CD4-positive, alpha-beta T cell treated with Interferon alpha-2 for 1 hour (primary cell): ENCODE measurements at regions not wholly inside any gene's neighbourhood (a gene's known extent, or its start where the extent isn't known, plus 50 kb on each side); places are given as distances from the start of the nearest gene placed in this dataset.
"Not testable (repeated sequence)": the region's sequence is repeated elsewhere in the genome, so short reads cannot be mapped to it uniquely, and the experiment has no call there.

Source experiments
- DNase-seq, 2 donors: peaks; one replicate each; pipeline ENCODE4 v3.0.0-alpha.2; 2020 to 2022

DNA sequence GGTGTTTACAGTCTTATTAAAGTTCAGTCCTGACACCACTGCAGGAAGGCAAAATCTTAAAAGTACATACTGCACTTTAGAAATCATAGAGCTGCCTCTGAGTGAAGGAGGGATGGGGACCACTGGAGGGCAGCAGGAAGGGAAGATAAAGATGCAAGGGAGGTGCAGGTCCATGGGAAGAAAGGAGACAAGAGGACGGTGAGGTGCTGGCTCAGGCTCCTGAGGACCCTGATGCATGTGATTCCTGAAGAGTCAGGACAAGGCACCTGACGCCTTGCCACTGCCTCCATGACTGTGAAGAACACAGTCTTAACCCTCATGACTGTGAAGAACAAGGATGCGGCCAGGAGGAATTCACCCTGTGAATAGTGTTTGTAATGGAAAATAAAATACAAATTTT lies 116.2 kb upstream of the NPAS2 start:
- no peak for DNase-seq

DNA sequence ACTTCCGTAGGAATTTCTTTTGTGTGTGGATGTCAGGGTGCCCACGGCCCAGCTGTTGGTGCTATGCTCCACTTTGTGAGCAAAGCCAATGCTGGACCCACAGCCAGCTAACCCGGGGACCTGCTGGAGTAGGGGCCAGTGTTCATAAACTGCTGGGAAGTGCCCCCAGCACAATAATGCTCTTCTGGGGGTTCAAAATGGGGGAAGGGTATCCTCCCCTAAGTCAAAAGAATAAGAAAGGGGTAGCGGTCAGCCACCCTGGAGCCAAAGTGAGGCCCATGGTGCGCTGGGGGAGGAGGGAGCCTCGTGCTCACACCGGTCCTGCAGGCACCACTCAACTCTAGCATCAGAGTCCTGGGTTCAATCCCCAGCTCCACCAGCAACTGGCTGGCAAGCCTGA lies 115.8 kb upstream of the NPAS2 start:
- no peak for DNase-seq

DNA sequence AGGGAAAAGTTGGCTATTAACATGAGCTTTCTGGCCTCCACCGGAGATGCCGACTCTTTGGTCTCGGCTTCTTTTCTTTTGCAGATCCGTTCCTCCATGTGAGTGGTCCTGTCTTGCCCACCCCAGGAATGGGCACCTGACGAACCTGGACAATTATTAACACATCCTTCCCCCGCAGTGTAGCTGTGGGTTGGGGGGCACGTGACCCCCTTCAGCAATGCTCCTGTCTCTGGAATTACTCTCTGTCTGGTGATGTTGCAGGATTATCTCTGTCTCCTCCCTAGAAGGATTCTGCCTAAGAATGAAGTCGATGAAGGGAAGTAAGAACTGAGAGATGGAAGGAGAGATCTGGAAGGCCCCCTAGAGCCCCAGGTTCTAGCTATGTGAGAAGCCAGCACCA lies 115.2 kb upstream of the NPAS2 start:
- DNase-seq: no peak

DNA sequence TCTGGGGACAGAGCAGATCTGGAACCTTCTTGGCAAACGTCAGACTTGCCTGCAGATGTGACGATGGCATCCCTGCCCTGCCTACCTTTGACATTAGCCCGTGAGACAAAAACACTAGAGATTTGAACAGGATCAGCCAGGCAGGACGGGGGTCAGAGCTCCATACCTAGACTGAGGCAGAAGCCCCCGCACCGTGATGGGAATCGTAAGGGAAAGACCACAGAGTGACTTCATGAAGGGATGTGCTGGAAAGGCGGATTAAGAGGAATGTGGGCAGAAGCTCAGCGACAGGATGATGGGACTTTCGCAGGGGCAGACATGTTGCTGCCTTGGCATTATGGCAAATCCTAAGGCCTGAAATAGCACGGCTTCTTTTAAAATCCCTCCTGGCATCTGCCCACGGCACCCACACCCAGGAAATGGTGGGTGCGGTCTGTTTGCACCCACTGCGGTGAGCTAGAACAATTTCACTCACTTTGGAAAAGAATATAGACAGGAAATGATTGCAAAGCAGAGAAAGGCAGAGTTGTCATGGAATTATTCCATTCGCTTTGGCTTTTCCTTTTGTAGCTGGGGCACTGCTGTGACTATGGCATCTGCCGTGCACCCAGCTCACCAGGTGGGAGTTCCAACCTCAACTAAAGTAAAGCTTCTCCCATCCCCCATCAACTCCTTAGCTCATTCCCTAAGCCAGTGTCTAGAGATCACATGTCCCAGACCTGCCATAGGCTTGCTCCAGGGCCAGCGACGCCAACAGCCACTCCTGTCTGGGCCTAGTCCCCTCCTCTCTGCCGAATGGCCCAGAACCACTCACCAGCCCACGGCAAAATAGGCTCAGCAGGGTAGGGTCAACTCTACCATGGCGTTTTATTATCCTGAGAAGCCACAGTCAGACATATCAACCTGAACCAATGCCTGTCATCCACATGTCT lies 112.7 kb upstream of the NPAS2 start:
- DNase-seq: no peak

DNA sequence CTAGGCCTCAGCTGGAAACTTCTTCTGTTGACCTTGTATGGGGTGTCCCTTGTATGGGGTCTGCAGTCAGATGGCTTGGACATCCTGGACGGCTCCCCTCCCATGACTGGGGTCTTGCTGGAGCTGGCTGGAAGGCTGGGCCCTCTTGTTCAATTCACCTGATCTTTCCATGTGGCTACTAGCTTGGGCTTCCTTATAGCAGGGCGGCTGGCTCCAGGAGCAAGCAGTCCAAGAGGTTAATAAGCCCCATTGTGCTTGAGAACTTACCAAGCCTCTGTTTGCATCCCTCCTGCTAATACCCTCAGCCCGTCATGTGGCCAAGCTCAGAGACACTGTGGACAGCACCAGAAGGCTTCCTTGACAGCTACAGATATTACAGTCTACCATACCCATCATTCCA lies 111.6 kb upstream of the NPAS2 start:
- DNase-seq: no peak

DNA sequence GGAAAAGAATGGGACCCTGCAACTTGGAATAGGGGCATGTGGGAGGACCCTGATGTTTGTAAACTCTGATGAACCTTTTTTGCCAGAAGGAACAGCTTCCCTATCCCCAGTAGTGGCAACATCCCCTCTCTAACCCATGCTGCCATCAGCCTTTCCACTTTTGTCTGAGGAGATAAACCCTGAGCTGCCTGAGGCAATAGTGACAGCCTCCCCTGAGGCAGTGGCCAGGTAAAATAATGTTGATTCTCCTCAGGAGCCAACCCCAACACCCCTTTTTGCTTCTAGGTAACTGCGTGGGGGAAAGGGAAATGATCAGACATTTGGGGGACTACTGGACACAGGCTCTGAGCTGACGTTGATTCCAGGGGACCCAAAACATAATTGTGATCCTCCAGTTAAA lies 106.8 kb upstream of the NPAS2 start:
- no peak for DNase-seq

DNA sequence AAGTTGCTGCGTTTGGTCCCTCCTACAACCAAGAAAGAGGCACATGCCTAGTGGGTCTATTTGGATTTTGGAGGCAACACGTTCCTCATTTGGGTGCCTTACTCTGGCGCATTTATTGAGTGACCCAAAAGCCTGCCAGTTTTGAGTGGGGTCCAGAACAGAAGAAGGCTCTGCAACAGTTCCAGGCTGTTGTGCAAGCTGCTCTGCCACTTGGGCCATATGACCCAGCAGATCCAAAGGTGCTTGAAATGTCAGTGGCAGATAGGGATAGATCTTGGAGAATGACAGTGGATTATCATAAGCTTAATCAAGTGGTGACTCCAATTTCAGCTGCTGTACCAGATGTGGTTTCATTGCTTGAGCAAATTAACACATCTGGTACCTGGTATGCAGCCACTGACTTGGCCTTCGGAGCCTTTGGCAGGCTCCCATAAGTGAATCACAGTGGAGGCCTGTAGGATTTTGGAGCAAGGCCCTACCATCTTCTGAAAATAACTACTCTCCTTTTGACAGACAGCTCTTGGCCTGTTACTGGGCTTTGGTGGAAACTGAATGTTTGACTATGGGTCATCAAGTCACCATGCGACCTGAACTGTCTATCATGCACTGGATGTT lies 105.4 kb upstream of the NPAS2 start:
- not testable (repeated sequence) for DNase-seq

DNA sequence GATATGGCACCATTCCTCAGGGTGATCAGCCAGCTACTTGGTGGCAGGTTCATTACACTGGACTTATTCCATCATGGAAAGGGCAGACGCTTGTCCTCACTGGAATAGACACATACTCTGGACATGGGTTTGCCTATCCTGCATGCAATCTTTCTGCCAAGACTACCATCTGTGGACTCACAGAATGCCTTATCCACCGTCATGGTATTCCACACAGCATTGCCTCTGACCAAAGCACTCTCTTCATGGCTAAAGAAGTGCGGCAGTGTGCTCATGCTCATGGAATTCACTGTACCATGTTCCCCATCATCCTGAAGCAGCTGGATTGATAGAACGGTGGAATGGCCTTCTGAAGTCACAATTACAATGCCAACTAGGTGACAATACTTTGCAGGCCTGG lies 104.1 kb upstream of the NPAS2 start:
- not testable (repeated sequence) for DNase-seq

DNA sequence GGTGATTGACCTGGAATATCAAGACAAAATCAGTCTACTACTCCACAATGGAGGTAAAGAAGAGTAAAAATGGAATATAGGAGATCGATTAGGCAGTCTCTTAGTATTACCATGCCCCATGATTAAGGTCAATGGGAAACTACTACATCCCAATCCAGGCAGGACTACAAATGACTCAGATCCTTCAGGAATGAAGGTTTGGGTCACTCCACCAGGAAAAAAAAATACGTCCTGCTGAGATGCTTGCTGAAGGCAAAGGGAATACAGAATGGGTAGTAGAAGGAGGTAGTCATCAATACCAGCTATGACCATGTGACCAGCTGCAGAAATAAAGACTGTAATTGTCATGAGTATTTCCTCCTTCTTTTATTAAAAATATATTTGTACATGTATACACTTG lies 103.4 kb upstream of the NPAS2 start:
- no peak for DNase-seq

DNA sequence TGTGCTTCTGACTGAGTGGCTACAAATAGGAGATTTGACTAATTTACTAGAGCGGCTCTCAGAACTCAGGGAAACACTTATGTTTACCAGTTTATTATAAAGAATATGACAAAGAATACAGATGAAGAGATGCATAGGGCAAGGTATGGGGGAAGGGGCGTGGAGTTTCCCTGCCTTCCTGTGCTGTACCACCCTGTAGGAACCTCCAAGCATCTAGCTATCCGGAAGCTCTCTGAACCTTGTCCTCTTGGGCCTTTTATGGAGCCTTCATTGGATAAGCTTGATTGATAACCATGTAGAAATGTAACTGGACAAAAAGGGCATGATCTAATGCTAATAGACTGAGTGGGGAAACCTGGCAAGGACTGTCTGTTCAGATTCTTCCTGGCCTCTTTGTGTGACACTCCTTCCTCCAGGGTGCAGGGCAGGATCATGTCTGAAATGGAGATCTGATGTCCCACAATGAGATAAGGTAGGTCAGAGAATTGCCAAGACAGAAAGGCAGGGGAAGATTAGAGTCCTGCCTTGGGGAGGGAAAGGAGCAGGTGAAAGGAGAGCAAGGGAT lies 101.8 kb upstream of the NPAS2 start:
- no peak for DNase-seq

DNA sequence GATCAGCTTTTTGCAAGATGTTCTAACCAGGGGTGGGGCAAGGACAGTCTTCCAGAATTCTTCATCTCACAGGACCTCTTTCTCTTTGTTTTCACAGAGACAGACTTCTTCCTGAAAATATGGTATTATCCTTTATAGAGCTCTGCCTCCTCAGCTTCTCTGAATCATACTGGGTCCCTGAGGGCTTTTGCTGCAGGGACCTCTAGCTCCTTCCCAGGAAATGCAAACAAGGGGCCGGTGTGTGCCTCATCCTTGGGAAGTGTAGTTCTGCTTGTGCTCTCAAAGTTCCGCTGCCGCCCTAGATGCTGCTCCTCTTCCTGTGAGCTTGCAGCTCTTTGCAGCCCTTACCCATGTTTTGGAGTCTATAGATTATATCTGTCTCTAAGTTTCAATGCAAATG lies 99.5 kb upstream of the NPAS2 start:
- DNase-seq: no peak

DNA sequence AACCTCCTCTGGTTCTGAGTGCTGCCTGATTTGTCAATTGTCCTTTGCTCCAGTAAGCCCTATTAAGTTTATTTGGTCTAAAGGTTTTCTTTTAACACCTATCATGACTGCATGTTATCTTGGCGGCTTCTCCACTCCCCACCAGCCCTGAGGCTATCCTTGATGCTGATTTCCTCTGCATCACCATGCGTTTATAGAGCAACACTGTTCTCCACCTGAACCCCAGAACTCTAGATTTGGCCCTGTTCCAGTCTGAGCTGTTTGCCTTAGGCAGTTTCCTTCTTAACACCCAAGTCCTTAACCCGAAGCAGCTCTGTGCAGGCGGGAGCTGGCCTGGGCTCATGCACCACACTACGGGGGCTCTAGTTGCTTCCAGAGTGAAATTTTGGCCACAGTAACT lies 98.2 kb upstream of the NPAS2 start:
- no peak for DNase-seq

DNA sequence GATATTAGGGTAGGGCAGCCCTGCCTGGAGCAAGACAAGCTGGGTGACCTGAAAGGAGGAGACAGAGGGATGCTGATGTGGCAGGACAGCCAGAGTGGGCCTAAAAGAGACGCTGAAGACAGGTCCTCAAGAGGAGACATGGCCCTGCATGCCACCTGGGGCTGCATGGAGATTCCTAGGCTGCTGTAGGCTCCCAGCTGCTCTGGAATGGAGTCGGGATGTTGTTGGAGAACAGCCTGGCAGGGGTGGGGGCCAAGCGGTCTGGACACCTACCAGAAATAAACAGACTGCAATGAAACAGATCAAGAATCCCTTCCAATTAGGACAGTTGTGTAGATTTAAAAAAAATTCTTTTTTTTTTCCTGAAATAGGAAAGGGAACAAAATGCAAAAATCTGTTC lies 97.8 kb upstream of the NPAS2 start:
- no peak for DNase-seq

DNA sequence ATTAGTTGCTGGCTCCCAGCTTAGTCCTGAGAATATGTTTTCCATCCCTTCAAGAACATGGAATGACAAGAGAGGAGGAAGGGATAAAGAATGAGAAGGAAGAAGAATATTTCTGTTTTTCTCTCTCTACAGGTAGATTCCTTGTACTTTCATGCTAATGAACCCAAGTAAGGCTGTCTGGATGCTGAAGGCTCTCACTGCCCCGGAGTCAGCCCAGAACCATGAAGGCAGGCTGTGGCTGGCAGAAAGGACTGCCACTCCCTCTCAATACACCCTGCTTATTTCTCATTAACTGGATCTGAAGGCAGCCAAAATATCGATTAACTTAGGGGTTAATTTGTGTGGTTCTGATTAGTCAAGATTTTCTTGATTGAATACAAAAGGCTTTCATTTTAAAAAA lies 93.1 kb upstream of the NPAS2 start:
- DNase-seq: no peak

DNA sequence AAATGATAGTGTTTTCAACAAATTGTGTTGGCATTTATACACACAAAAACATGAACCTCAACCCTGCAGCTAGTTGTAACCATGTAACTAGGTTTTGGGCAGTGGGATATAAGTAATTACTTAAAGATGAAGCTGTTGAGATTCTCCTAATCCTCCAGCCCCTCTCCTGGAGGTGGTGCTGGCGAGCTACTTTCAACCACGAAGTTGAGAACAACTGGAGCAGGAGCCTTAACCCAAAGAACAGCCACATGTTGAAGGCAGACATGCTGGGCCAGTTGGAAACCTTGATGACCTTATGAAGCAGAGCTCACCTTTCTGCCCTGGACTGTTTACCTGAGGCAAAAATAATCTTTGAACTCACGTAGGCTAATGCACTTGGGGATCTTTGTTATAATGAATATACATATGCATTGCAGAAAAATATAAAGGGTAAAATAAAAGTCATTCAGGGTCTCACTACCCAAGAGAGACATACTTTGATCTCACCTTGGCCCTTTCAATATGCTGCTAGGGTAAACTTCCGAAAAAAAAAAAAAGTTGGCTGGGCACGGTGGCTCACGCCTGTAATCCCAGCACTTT lies 89.6 kb upstream of the NPAS2 start:
- peak in 1 of 2 donors; percentile 27 for DNase-seq

DNA sequence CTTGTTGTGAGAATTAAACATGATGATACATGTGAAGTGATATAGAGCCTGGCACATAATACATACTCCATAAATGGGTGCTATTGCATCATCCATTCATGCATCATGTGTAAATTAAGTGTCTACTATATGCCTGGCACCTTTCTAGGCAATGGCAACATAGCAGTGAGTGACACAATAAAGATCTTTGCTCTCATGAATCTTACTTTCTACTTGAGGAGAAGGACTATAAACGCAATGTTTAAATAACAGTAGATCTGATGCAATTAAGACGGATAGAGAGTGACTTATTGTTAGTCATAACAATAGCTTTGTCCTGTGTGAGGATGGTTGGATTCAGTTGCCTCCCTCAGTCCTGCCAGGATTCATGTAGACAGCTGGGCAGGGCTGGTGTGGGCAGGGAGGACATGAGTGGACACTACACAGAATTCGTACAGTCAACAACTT lies 88.4 kb upstream of the NPAS2 start:
- DNase-seq: no peak

DNA sequence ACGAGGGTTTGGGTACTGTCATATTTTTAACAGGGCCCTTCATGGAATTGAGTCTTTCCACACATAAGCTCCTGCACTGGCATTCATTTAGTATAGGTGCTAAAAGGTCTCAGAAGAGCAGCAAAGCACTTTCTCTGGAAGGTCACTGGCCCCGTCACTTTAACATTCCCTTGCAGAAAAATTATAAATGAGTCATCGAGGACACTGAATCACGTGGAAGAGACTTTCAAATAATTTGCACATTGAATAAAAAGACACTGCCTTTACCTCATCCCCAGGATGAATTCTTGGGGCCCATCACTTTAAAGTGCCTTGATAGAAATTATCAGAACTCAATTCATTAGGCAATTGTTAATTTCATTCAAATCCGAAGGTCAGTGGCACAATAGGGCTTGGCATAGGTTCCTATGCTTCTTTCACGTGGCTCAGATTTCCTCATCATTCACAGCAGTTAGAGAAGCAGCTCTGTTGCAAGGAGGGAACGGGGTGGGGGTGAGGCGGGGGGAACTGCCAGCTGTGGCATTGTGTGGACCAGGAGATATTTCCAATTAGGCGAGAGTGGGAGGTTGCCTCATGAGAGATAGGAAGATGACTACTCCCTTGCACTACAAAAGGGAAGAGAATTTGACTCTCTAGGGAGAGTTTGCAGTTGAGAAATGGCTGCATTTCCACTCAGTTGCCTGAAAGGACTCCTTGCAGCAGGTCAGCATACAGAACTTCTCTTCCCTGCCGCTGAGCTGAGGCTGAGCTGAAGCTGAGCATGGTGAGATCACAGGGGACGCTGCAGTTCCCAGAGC lies 86.3 kb upstream of the NPAS2 start:
- no peak for DNase-seq

DNA sequence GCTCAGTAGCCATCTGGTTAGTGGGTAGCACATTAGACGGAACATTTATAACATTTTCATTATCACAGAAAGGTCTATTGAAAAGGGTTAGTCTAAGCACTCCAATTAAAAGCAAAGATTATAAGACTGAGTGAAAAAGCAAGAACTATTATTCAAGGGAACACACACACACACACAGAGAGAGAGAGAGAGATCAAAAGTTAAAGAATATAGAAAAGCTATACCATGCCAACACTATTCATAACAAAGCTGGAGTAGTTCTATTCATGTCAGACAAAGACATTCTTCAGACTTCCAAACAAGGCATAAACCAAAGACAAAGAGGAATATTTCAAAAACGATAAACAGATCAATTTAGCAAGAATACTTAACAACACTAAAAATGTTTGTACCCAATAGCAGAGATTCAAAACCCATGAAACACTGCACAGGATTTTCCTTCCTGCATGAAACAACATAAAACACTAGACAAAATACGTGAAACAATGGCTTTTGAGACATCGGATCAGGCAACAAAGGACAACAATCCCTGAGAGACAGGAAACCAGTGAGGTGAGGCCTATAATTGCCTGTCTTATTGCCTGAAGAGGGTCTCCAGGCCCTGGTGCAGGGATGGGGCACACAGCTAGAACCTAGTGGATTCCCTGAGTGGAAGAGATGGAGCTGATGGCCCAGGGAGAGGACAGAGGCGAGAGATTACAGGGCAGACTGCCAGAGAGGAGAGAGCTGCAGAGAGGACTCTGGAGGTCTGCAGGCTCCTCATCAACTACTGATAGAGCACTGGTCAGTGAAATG lies 83.6 kb upstream of the NPAS2 start:
- DNase-seq: no peak

DNA sequence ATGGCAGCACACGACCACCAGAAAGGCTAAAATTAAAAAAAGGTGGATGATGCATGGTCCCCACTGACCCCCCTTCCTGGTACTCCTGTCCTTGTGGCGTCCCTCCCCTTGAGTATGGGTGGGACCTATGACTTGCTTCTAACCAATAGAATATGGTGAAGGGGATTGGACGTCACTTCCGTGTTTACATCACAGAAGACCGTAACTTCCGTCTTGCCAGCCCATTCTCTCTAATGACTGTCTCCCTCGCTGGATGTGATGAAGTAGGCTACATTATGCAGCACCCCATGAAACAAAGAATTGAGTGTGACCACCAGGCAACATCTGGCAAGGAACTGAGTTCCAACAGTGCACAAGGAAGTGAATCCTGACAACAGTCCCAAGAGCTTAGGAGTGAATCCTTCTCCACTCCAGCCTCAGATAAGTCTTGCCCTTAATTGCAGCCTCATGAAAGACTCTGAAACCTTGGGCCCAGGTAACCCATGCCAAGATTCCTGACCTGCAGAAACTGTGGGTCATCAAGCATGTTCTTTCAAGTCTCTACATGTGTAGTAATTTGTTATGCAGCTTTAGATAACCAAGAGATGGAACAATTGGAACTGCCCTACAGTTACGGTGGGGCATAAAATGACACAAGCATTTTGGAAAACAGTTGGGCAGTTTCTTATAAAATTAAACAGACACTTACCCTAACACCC lies 80.1 kb upstream of the NPAS2 start:
- DNase-seq: no peak

DNA sequence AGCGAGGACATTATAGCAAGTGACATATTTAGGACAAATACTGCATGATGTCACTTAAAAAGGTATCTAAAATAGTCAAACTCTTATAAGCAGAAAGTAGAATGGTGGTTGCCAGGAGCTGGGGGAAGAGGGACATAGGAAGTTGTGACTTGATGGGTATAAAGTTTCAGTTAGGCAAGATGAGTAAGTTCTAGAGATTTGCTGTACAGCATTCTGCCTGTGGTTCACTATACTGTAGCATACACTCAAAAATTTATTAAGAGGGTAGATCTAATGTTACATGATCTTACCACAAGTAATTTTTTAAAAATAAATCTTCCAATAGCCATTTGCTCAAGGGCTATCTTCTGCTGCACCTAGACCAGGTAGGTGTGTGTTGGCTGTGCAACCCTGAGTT lies 78.1 kb upstream of the NPAS2 start:
- no peak for DNase-seq
